ENCODE measurements at regions not wholly inside any gene's neighbourhood (a gene's known extent, or its start where the extent isn't known, plus 50 kb on each side); places are given as distances from the start of the nearest gene placed in this dataset.

DNA sequence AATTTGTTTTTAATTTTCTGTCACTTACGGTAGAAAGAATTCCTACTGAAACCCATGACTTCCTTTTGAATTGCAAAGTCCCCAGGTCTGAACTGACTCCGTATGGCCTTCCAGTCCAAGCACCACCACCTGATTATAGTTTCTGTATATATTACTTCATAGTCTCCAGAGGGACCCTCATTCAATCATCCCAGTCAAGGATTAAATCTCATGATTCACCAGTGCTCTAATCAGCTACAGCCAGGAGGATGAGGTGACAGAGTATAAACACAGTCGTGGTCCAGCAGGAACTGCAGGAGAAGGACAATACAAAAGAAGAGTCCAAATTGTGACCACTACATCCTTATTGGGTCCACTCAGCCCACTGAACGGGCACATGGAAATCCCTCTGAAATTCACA is 418.9 kb upstream of the C16orf82 start:
- in situ Hi-C loops (cut with MboI) (no loop called here), intact Hi-C loops (cut with micrococcal nuclease) (no loop called here)
- H3K9me3 ChIP-seq (replicated peaks; ENCODE audit: control insufficient read depth, insufficient read depth, low read depth, low read length), result no peaks in the 10 kb centered on the region
- CTCF ChIA-PET (ENCODE audit: low intra/inter-chr PET ratio), result no interaction called here
- no peak overlapping the region for H3K4me2 ChIP-seq (ENCODE audit: insufficient read depth, low read length)
- no peak overlapping the region for H3K9ac ChIP-seq (ENCODE audit: insufficient read depth in 1 of 2, low read depth in 2 of 2, low read length in 2 of 2)
- DNase-seq (ENCODE audit: extremely low read depth in 1 of 4, low spot score in 3 of 4) (no peak), FAIRE-seq (no peak), ATAC-seq (no peak)
- POLR2A ChIA-PET, result no interaction called here
- H4K20me1 ChIP-seq (replicated peaks; ENCODE audit: control insufficient read depth, insufficient read depth, low read length), result no peaks in the 10 kb centered on the region
- H3K36me3 ChIP-seq (ENCODE audit: control insufficient read depth, insufficient read depth, low read length), result no peaks in the 10 kb centered on the region
- H3K4me1 ChIP-seq (replicated peaks in 1 of 2; ENCODE audit: control insufficient read depth in 2 of 2, insufficient read depth in 2 of 2, low read length in 2 of 2), result no peaks in the 10 kb centered on the region
- H3K27me3 ChIP-seq (ENCODE audit: control insufficient read depth in 2 of 2, insufficient read depth in 2 of 2, low read length in 2 of 2), result no peaks in the 10 kb centered on the region; a peak in 1 of 5 replicates
- TF ChIP-seq ZNF280B (CRISPR knock-in tag; IDR thresholded peaks at IDR 0.05), result no peak
- no peak for TF ChIP-seq CBX3 (IDR thresholded peaks at IDR 0.05; ENCODE audit: borderline replicate concordance in 1 of 2, low read length in 2 of 2)
- no peak for TF ChIP-seq RUNX1 (IDR thresholded peaks at IDR 0.05; ENCODE audit: low read depth)
- no peak for TF ChIP-seq SNIP1 (IDR thresholded peaks at IDR 0.05; ENCODE audit: low read depth)
- no peak for TF ChIP-seq MAX (CRISPR knock-in tag; IDR thresholded peaks at IDR 0.05)
- no peak for TF ChIP-seq JUN (IDR thresholded peaks at IDR 0.05; ENCODE audit: borderline replicate concordance, low read depth, low read length)
- no peak for TF ChIP-seq JUN (CRISPR knock-in tag; IDR thresholded peaks at IDR 0.05; ENCODE audit: borderline replicate concordance)
- TF ChIP-seq ZNF174 (CRISPR knock-in tag; IDR thresholded peaks at IDR 0.05), result no peak
- no peaks in the 10 kb centered on the region for H3K79me2 ChIP-seq (ENCODE audit: control insufficient read depth, insufficient read depth, low read length)
- no peak overlapping the region for H3K27ac ChIP-seq (ENCODE audit: extremely low read depth, low read depth, low read length)
- no peak overlapping the region for H2AFZ ChIP-seq (ENCODE audit: low read depth, low read length)
- no TSS peak for BruUV-seq (replicated peaks)
- 1% methylated on average over 4 of the region's 4 CpGs for WGBS (ENCODE audit: insufficient coverage, low coverage, missing lambda C conversion rate)
- no peaks in the 10 kb centered on the region for H3K9me1 ChIP-seq (ENCODE audit: control insufficient read depth, insufficient read depth, low read length)
- H3K4me3 ChIP-seq, result no peak overlapping the region
